HEK293 (cell line): ENCODE measurements at regions not wholly inside any gene's neighbourhood (a gene's known extent, or its start where the extent isn't known, plus 50 kb on each side); places are given as distances from the start of the nearest gene placed in this dataset.

Experiments
- CTCF ChIA-PET: fragments of 350-600 bp; formaldehyde crosslinking; extraction: SDS; loops from one replicate; lab custom pipeline; 2021; ENCODE audit warnings: antibody characterized with exemption; lab: Yijun Ruan, JAX
- POLR2A ChIA-PET: fragments of 300-600 bp; formaldehyde crosslinking; extraction: SDS; loops from one replicate; lab custom pipeline; 2020; ENCODE audit warnings: antibody characterized with exemption, inconsistent platforms; lab: Yijun Ruan, JAX
- H3K27ac ChIP-seq: fragments of 200-500 bp; sonication (Bioruptor generic); 2 replicates; pipeline ENCODE4 v1.5.1; 2014; ENCODE audit warnings: low read depth, low read length, control low read depth, inconsistent platforms; ENCODE audit errors: extremely low read depth
- H3K36me3 ChIP-seq, 2 experiments: fragments of 200-500 bp in 1 of 2; sonication (Bioruptor generic) in 1 of 2; 1 replicate in 1 of 2; 2 replicates in 1 of 2; pipeline ENCODE4 v1.5.1; 2014 to 2017; ENCODE audit warnings: inconsistent platforms in 2 of 2, low read length in 2 of 2; ENCODE audit not compliant: control insufficient read depth in 2 of 2, insufficient read depth in 1 of 2
- H3K4me1 ChIP-seq: fragments of 200-500 bp; sonication (Bioruptor generic); 2 replicates; pipeline ENCODE4 v1.5.1; 2014; ENCODE audit warnings: mild to moderate bottlenecking, low read length, inconsistent platforms; ENCODE audit not compliant: control insufficient read depth, insufficient read depth
- H3K4me3 ChIP-seq: 2 replicates; pipeline ENCODE4 v1.5.1; 2011; ENCODE audit warnings: low read depth, mild to moderate bottlenecking, control low read depth, low read length, moderate library complexity
- H3K9me3 ChIP-seq: fragments of 200-500 bp; sonication (Bioruptor generic); 2 replicates; pipeline ENCODE4 v1.5.1; 2014; ENCODE audit warnings: low read depth, low read length, inconsistent platforms; ENCODE audit not compliant: control insufficient read depth, insufficient read depth
- MYNN ChIP-seq: fragments of 450-650 bp; formaldehyde crosslinking; IDR thresholded peaks from 2 replicates; pipeline ENCODE4 v1.5.1; 2016; ENCODE audit warnings: missing biosample characterization, missing genetic modification characterization, borderline replicate concordance
- SALL2 ChIP-seq: fragments of 450-650 bp; formaldehyde crosslinking; IDR thresholded peaks from 2 replicates; pipeline ENCODE4 v1.5.0; 2017; ENCODE audit warnings: missing biosample characterization, mild to moderate bottlenecking, missing genetic modification characterization, borderline replicate concordance
- SP3 ChIP-seq: fragments of 450-650 bp; formaldehyde crosslinking; IDR thresholded peaks from 2 replicates; pipeline ENCODE4 v1.5.1; 2016; ENCODE audit warnings: missing biosample characterization, missing genetic modification characterization
- TCF7L2 ChIP-seq: IDR thresholded peaks from 2 replicates; pipeline ENCODE4 v1.6.1; 2011; ENCODE audit warnings: low read depth, mild to moderate bottlenecking, inconsistent platforms, low read length, moderate library complexity, borderline replicate concordance
- YY2 ChIP-seq: fragments of 450-650 bp; formaldehyde crosslinking; IDR thresholded peaks from 2 replicates; pipeline ENCODE4 v1.5.1; 2016; ENCODE audit warnings: missing biosample characterization, missing genetic modification characterization
- ZBTB26 ChIP-seq: fragments of 450-650 bp; formaldehyde crosslinking; optimal IDR thresholded peaks from 2 replicates; pipeline ENCODE3; 2016; ENCODE audit warnings: missing biosample characterization, mild to moderate bottlenecking, missing genetic modification characterization
- ZBTB8A ChIP-seq: fragments of 450-650 bp; formaldehyde crosslinking; IDR thresholded peaks from 2 replicates; pipeline ENCODE4 v1.5.1; 2016; ENCODE audit warnings: missing biosample characterization, missing genetic modification characterization
- ZNF157 ChIP-seq: fragments of 450-650 bp; formaldehyde crosslinking; IDR thresholded peaks from 2 replicates; pipeline ENCODE4 v1.5.1; 2016; ENCODE audit warnings: missing biosample characterization, missing genetic modification characterization
- ZNF202 ChIP-seq: fragments of 450-650 bp; formaldehyde crosslinking; IDR thresholded peaks from 2 replicates; pipeline ENCODE4 v1.5.1; 2016; ENCODE audit warnings: missing biosample characterization, missing genetic modification characterization, borderline replicate concordance
- ZNF211 ChIP-seq: fragments of 450-650 bp; formaldehyde crosslinking; IDR thresholded peaks from 2 replicates; pipeline ENCODE4 v1.5.1; 2016; ENCODE audit warnings: low read depth, missing biosample characterization, missing genetic modification characterization
- ZNF416 ChIP-seq: fragments of 450-650 bp; formaldehyde crosslinking; IDR thresholded peaks from 2 replicates; pipeline ENCODE4 v1.5.1; 2016; ENCODE audit warnings: missing biosample characterization, missing genetic modification characterization
- ZNF473 ChIP-seq: fragments of 450-650 bp; formaldehyde crosslinking; IDR thresholded peaks from 2 replicates; pipeline ENCODE4 v1.5.1; 2017; ENCODE audit warnings: missing biosample characterization, missing genetic modification characterization
- ZNF510 ChIP-seq: fragments of 450-650 bp; formaldehyde crosslinking; IDR thresholded peaks from 2 replicates; pipeline ENCODE4 v1.5.1; 2018; ENCODE audit warnings: mild to moderate bottlenecking, missing genetic modification characterization, missing biosample characterization; ENCODE audit not compliant: insufficient replicate concordance
- ZNF560 ChIP-seq: fragments of 450-650 bp; formaldehyde crosslinking; IDR thresholded peaks from 2 replicates; pipeline ENCODE4 v1.5.1; 2017; ENCODE audit warnings: missing biosample characterization, missing genetic modification characterization, borderline replicate concordance
- ZNF654 ChIP-seq: fragments of 450-650 bp; formaldehyde crosslinking; IDR thresholded peaks from 2 replicates; pipeline ENCODE4 v1.5.1; 2016; ENCODE audit warnings: low read depth, missing biosample characterization, missing genetic modification characterization
- ZNF692 ChIP-seq: fragments of 450-650 bp; formaldehyde crosslinking; IDR thresholded peaks from 2 replicates; pipeline ENCODE4 v1.5.1; 2016; ENCODE audit warnings: missing biosample characterization, missing genetic modification characterization
- ZNF785 ChIP-seq: fragments of 450-650 bp; formaldehyde crosslinking; IDR thresholded peaks from 2 replicates; pipeline ENCODE4 v1.5.1; 2016; ENCODE audit warnings: missing biosample characterization, missing genetic modification characterization
- ZSCAN30 ChIP-seq: fragments of 450-650 bp; IDR thresholded peaks from 2 replicates; pipeline ENCODE4 v1.5.1; 2018; ENCODE audit warnings: missing biosample characterization, mild to moderate bottlenecking, missing genetic modification characterization, moderate library complexity
- TF ChIP-seq, protein P1 (sequence below): fragments of 450-650 bp; formaldehyde crosslinking; IDR thresholded peaks from 2 replicates; pipeline ENCODE4 v1.5.1; 2016; ENCODE audit warnings: missing biosample characterization, missing genetic modification characterization
- TF ChIP-seq, protein P2 (sequence below): fragments of 450-650 bp; formaldehyde crosslinking; IDR thresholded peaks from 2 replicates; pipeline ENCODE4; 2016; ENCODE audit warnings: missing biosample characterization, missing genetic modification characterization
- TF ChIP-seq, protein P3 (sequence below): fragments of 450-650 bp; formaldehyde crosslinking; IDR thresholded peaks from 2 replicates; pipeline ENCODE4 v1.5.1; 2016; ENCODE audit warnings: missing biosample characterization, missing genetic modification characterization, low read depth

- TF ChIP-seq ZNF560 (no peak), ZNF654 (no peak), ZBTB26 (tag by site-specific recombination) (no peak)
- ChIA-PET POLR2A (no interaction called here), CTCF (interaction anchor here (0.5 kb wide), 1 partner anchor 595 kb away, joined by 4 read pairs; no protein-coding TSS in a partner anchor)
- no peaks in the 10 kb centered on the region for H3K9me3 ChIP-seq
- H3K27ac ChIP-seq: no peak overlapping the region
- no peak overlapping the region for H3K4me3 ChIP-seq
- H3K4me1 ChIP-seq: no peaks in the 10 kb centered on the region
- H3K36me3 ChIP-seq: no peaks in the 10 kb centered on the region
Observed at GRCh38 chr6:115064680-115065079, 721.9 kb upstream of the HS3ST5 start.

GRCh38 chr6:115060581-115060980, 717.8 kb upstream of the HS3ST5 start:
- H3K4me1 ChIP-seq: no peaks in the 10 kb centered on the region
- ChIA-PET CTCF (no interaction called here), POLR2A (no interaction called here)
- no peak for TF ChIP-seq ZNF510 (tag by site-specific recombination)
- TF ChIP-seq ZNF202 (tag by site-specific recombination): no peak
- no peak for TF ChIP-seq ZNF473 (tag by site-specific recombination)
- no peak for TF ChIP-seq ZNF785 (tag by site-specific recombination)
- TF ChIP-seq TCF7L2: no peak
- TF ChIP-seq, protein P1, sequence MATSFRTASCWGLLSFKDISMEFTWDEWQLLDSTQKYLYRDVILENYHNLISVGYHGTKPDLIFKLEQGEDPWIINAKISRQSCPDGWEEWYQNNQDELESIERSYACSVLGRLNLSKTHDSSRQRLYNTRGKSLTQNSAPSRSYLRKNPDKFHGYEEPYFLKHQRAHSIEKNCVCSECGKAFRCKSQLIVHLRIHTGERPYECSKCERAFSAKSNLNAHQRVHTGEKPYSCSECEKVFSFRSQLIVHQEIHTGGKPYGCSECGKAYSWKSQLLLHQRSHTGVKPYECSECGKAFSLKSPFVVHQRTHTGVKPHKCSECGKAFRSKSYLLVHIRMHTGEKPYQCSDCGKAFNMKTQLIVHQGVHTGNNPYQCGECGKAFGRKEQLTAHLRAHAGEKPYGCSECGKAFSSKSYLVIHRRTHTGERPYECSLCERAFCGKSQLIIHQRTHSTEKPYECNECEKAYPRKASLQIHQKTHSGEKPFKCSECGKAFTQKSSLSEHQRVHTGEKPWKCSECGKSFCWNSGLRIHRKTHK (tag by site-specific recombination): no peak
- TF ChIP-seq YY2 (tag by site-specific recombination): no peak
- TF ChIP-seq SALL2 (tag by site-specific recombination): no peak
- no peak for TF ChIP-seq MYNN (tag by site-specific recombination)
- TF ChIP-seq ZSCAN30 (tag by site-specific recombination): no peak
- no peak for TF ChIP-seq SP3
- no peak for TF ChIP-seq ZBTB8A (tag by site-specific recombination)
- TF ChIP-seq ZNF416 (tag by site-specific recombination): no peak
- no peak for TF ChIP-seq ZNF692
- TF ChIP-seq ZNF211 (tag by site-specific recombination): no peak
- TF ChIP-seq, protein P2, sequence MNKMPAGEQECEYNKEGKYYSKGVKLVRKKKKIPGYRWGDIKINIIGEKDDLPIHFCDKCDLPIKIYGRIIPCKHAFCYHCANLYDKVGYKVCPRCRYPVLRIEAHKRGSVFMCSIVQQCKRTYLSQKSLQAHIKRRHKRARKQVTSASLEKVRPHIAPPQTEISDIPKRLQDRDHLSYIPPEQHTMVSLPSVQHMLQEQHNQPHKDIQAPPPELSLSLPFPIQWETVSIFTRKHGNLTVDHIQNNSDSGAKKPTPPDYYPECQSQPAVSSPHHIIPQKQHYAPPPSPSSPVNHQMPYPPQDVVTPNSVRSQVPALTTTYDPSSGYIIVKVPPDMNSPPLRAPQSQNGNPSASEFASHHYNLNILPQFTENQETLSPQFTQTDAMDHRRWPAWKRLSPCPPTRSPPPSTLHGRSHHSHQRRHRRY: no peak
- TF ChIP-seq, protein P3, sequence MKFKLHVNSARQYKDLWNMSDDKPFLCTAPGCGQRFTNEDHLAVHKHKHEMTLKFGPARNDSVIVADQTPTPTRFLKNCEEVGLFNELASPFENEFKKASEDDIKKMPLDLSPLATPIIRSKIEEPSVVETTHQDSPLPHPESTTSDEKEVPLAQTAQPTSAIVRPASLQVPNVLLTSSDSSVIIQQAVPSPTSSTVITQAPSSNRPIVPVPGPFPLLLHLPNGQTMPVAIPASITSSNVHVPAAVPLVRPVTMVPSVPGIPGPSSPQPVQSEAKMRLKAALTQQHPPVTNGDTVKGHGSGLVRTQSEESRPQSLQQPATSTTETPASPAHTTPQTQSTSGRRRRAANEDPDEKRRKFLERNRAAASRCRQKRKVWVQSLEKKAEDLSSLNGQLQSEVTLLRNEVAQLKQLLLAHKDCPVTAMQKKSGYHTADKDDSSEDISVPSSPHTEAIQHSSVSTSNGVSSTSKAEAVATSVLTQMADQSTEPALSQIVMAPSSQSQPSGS: no peak
- no peak for TF ChIP-seq ZNF157
- H3K36me3 ChIP-seq: no peaks in the 10 kb centered on the region
- no peaks in the 10 kb centered on the region for H3K9me3 ChIP-seq
- H3K4me3 ChIP-seq: no peak overlapping the region
- H3K27ac ChIP-seq: no peak overlapping the region
